WTC11 (cell line): ENCODE measurements at regions not wholly inside any gene's neighbourhood (a gene's known extent, or its start where the extent isn't known, plus 50 kb on each side); places are given as distances from the start of the nearest gene placed in this dataset.

Source experiments
- ATAC-seq: fragments of 200-7000 bp; cut with Tn5 transposase; 2 replicates; pipeline ENCODE4 v1.10.0; 2021; ENCODE audit warnings: mild to moderate bottlenecking, moderate library complexity
- CTCF ChIA-PET: fragments of 300-600 bp; sonication (Branson Sonifier 250); formaldehyde crosslinking; loops from one replicate; lab custom pipeline; 2021; ENCODE audit warnings: antibody characterized with exemption; lab: Charles Lee
- POLR2A ChIA-PET: fragments of 350-600 bp; sonication (Branson Sonifier 250); formaldehyde crosslinking; loops from one replicate; lab custom pipeline; 2021; ENCODE audit warnings: antibody characterized with exemption; lab: Charles Lee
- DNase-seq: peaks from one replicate; pipeline ENCODE4 v3.0.0; 2021; ENCODE audit warnings: low spot score
- H3K27ac Mint-ChIP-seq: 2 replicates; pipeline ENCODE4 v1.8.0; 2021; ENCODE audit warnings: mixed read lengths
- H3K27me3 Mint-ChIP-seq: 2 replicates; pipeline ENCODE4 v1.8.0; 2021; ENCODE audit warnings: low read depth, mild to moderate bottlenecking, moderate library complexity, mixed read lengths
- H3K36me3 Mint-ChIP-seq: 2 replicates; pipeline ENCODE4 v1.8.0; 2021; ENCODE audit warnings: mixed read lengths
- H3K4me1 Mint-ChIP-seq: 2 replicates; pipeline ENCODE4 v1.8.0; 2022; ENCODE audit warnings: mixed read lengths
- H3K4me3 Mint-ChIP-seq: 2 replicates; pipeline ENCODE4 v1.8.0; 2021; ENCODE audit warnings: mild to moderate bottlenecking, moderate library complexity, mixed read lengths
- H3K9me3 Mint-ChIP-seq: 2 replicates; pipeline ENCODE4 v1.8.0; 2021; ENCODE audit warnings: mixed read lengths
- FOXP4 ChIP-seq: sonication (generic); formaldehyde crosslinking; IDR thresholded peaks from 2 replicates; pipeline ENCODE4 v1.8.0; 2022; ENCODE audit warnings: mild to moderate bottlenecking, missing genetic modification reagents
- IRF2 ChIP-seq: sonication (generic); formaldehyde crosslinking; IDR thresholded peaks from 2 replicates; pipeline ENCODE4 v1.8.0; 2022; ENCODE audit warnings: low read depth, missing genetic modification reagents, borderline replicate concordance
- NR2C2 ChIP-seq: sonication (generic); formaldehyde crosslinking; IDR thresholded peaks from 2 replicates; pipeline ENCODE4 v1.8.0; 2022; ENCODE audit warnings: mild to moderate bottlenecking, missing genetic modification reagents
- NR3C1 ChIP-seq: sonication (generic); formaldehyde crosslinking; conservative IDR thresholded peaks from 2 replicates; pipeline ENCODE4 v1.8.1; 2023; ENCODE audit warnings: low read depth, mild to moderate bottlenecking, missing genetic modification reagents
- SMAD3 ChIP-seq: sonication (generic); formaldehyde crosslinking; IDR thresholded peaks from 2 replicates; pipeline ENCODE4 v1.8.0; 2022; ENCODE audit warnings: missing genetic modification reagents, mild to moderate bottlenecking, borderline replicate concordance
- SOX15 ChIP-seq: fragments of 250-450 bp; sonication (Bioruptor Pico); IDR thresholded peaks from 2 replicates; pipeline ENCODE4 v1.9.0; 2021; ENCODE audit warnings: mild to moderate bottlenecking
- TCF7 ChIP-seq: sonication (generic); formaldehyde crosslinking; IDR thresholded peaks from 2 replicates; pipeline ENCODE4 v1.8.0; 2022; ENCODE audit warnings: mild to moderate bottlenecking, low read depth, missing genetic modification reagents, moderate library complexity
- TEAD1 ChIP-seq: sonication (generic); formaldehyde crosslinking; IDR thresholded peaks from 2 replicates; pipeline ENCODE4 v1.8.0; 2022; ENCODE audit warnings: mild to moderate bottlenecking, missing genetic modification reagents
- TEAD4 ChIP-seq: sonication (generic); formaldehyde crosslinking; IDR thresholded peaks from 2 replicates; pipeline ENCODE4 v1.8.0; 2022; ENCODE audit warnings: mild to moderate bottlenecking, missing genetic modification reagents
- ZNF423 ChIP-seq: fragments of 250-450 bp; sonication (Bioruptor Pico); IDR thresholded peaks from 2 replicates; pipeline ENCODE4 v2.1.2; 2022; ENCODE audit warnings: mild to moderate bottlenecking, moderate library complexity
- TF ChIP-seq, protein P1 (sequence below): sonication (generic); formaldehyde crosslinking; IDR thresholded peaks from 2 replicates; pipeline ENCODE4 v1.8.1; 2022; ENCODE audit warnings: mild to moderate bottlenecking, missing genetic modification reagents, moderate library complexity, borderline replicate concordance
- TF ChIP-seq, protein P2 (sequence below): sonication (generic); formaldehyde crosslinking; IDR thresholded peaks from 2 replicates; pipeline ENCODE4 v1.8.1; 2023; ENCODE audit warnings: mild to moderate bottlenecking, missing genetic modification reagents, moderate library complexity

- peak overlapping the region; percentile 46 for H3K4me3 Mint-ChIP-seq
- peak overlapping the region; percentile 89 for H3K27ac Mint-ChIP-seq
Measured at GRCh38 chr16:74100395-74101326, 196.0 kb upstream of the PSMD7 start.

DNA sequence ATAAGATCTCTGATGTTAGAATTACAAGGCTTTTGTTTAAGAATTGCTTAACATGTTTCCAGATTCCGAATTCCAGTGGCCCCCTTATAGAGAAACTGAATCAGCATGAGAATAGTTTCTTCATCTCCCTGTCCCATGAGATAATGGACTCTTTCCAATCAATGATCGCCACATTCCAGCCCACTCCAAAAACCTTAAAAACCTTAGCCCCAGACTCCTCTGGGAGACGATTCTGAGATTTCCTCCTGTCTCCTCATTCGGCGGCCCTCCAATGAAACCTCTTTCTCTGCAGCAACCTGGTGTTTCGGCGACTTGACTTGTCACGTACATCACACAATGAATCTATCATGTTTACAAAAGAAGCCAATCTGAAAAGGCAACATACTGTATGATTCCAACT is 197.1 kb upstream of the PSMD7 start:
- H3K27ac Mint-ChIP-seq = peak overlapping the region; percentile 60
- POLR2A ChIA-PET = no interaction called here

More at GRCh38 chr16:74100395-74101326, 196.0 kb upstream of the PSMD7 start:
- peak; percentile 85 for TF ChIP-seq ZNF423 (CRISPR knock-in tag)
- no peak for TF ChIP-seq TCF7 (CRISPR knock-in tag)
- TF ChIP-seq, all 79 proteins: peak for 1
- ATAC-seq (peak; percentile 83), DNase-seq (no peak)
- H3K4me1 Mint-ChIP-seq = peaks cover 62% of the 10 kb centered on the region
- peaks cover 22% of the 10 kb centered on the region for H3K9me3 Mint-ChIP-seq
- H3K27me3 Mint-ChIP-seq = no peaks in the 10 kb centered on the region
- POLR2A ChIA-PET = interaction anchor here (0.6 kb wide), 1 partner anchor 538 kb away, joined by 3 read pairs; no protein-coding TSS in a partner anchor
- CTCF ChIA-PET = no interaction called here
- peaks cover 20% of the 10 kb centered on the region for H3K36me3 Mint-ChIP-seq

DNA sequence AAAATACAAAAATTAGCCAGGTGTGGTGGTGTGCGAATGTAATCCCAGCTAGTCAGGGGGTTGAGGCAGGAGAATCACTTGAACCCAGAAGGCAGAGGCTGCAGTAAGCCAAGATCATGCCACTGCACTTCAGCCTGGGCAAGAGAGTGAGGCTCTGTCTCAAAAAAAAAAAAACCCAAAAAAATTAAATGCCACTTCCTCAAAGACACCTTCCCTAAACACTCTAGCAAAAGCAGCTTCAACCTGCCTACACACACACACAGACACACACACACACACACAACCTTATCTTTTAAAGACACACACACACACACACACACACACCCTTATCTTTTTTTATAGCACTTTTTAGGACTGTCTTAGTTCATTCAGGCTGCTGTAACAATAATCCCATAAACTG is 201.7 kb upstream of the PSMD7 start:
- no peak for TF ChIP-seq FOXP4 (CRISPR knock-in tag)
- no peak for TF ChIP-seq NR2C2 (CRISPR knock-in tag)
- no peak for TF ChIP-seq TEAD4 (CRISPR knock-in tag)
- no peak for TF ChIP-seq NR3C1
- TF ChIP-seq IRF2 (CRISPR knock-in tag) = no peak
- TF ChIP-seq, protein P1, sequence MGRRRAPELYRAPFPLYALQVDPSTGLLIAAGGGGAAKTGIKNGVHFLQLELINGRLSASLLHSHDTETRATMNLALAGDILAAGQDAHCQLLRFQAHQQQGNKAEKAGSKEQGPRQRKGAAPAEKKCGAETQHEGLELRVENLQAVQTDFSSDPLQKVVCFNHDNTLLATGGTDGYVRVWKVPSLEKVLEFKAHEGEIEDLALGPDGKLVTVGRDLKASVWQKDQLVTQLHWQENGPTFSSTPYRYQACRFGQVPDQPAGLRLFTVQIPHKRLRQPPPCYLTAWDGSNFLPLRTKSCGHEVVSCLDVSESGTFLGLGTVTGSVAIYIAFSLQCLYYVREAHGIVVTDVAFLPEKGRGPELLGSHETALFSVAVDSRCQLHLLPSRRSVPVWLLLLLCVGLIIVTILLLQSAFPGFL (CRISPR knock-in tag) = no peak
- TF ChIP-seq SMAD3 = no peak
- no peaks in the 10 kb centered on the region for H3K27me3 Mint-ChIP-seq
- CTCF ChIA-PET = no interaction called here
- peaks cover 31% of the 10 kb centered on the region for H3K4me1 Mint-ChIP-seq
- H3K9me3 Mint-ChIP-seq = peaks cover 8% of the 10 kb centered on the region
- no peak overlapping the region; the same call in 1 of the 2 replicates for H3K27ac Mint-ChIP-seq
- POLR2A ChIA-PET = no interaction called here
- no peak for ATAC-seq
- no peak overlapping the region for H3K4me3 Mint-ChIP-seq
- peaks cover 7% of the 10 kb centered on the region; the same call in 1 of the 2 replicates for H3K36me3 Mint-ChIP-seq
- no peak for DNase-seq

More for the DNA sequence above, 197.1 kb upstream of the PSMD7 start:
- Mint-ChIP-seq H3K36me3 (peaks cover 20% of the 10 kb centered on the region), H3K27me3 (no peaks in the 10 kb centered on the region), H3K9me3 (peaks cover 22% of the 10 kb centered on the region), H3K4me3 (no peak overlapping the region), H3K4me1 (peaks cover 62% of the 10 kb centered on the region)
- DNase-seq (no peak), ATAC-seq (no peak; the same call in 1 of the 2 replicates)
- TF ChIP-seq TEAD1 (0 out of 2 replicates have a peak, but pooled peaks have one; percentile 32), SOX15 (CRISPR knock-in tag) (no peak), FOXP4 (CRISPR knock-in tag) (no peak)
- TF ChIP-seq, protein P2, sequence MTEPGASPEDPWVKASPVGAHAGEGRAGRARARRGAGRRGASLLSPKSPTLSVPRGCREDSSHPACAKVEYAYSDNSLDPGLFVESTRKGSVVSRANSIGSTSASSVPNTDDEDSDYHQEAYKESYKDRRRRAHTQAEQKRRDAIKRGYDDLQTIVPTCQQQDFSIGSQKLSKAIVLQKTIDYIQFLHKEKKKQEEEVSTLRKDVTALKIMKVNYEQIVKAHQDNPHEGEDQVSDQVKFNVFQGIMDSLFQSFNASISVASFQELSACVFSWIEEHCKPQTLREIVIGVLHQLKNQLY = no peak
- CTCF ChIA-PET = no interaction called here
